ENCODE measurements at regions not wholly inside any gene's neighbourhood (a gene's known extent, or its start where the extent isn't known, plus 50 kb on each side); places are given as distances from the start of the nearest gene placed in this dataset.

DNA sequence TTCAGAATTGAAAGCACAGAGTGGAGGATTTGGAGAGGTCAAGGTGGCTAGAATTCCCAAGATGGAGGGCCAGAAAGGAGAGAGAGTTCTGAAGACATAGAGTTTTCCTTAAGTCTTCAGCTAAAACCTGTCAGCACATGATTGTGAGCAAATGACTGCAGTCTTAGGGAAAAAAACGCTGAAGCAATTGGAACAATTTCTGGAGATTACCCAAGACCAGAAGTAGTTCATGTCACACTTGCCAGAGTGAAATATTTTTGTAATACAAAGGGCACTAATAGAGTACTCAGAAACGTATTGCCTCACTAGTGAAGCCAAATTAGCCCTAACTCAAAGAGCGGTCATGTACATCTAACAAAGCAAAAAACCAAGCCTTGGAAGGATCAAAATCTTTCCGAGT is 541.3 kb upstream of the MARCKS start (continued):
- no peak for TF ChIP-seq ZBTB33 (IDR thresholded peaks at IDR 0.05; ENCODE audit: extremely low read depth, insufficient replicate concordance, low read length)

DNA sequence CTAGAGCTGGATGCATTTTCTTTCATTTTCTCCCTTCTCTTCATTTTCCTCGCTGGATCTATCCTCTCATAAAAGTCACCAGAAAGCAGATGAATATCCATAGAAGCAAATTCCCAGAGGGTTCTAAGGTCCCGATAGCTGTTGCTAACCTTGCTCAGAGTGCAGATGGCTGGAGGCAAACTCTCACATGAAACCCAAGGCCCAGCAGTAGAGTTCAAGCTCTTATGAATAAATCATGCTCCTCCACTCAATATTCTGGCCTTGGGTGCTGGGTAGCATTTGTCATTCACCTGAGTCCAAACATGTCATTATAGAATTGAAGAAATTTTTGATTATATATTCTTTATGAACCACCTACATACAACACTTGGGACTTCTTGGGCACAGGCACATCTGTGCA is 539.7 kb upstream of the MARCKS start:
- no peak for DNase-seq (ENCODE audit: low read depth, low spot score)
- intact Hi-C loops (cut with micrococcal nuclease), result no loop called here
- no TSS peak for BruUV-seq (replicated peaks)
- POLR2A ChIA-PET, result no interaction called here
- no peak for ATAC-seq
- no peaks in the 10 kb centered on the region for H3K9me3 ChIP-seq (ENCODE audit: control insufficient read depth in 1 of 2, insufficient read depth in 1 of 2, low read depth in 1 of 2, low read length in 2 of 2)
- H2AFZ ChIP-seq (ENCODE audit: low read depth, low read length, poor library complexity, severe bottlenecking), result no peak overlapping the region
- no peaks in the 10 kb centered on the region for H3K36me3 ChIP-seq (ENCODE audit: control insufficient read depth in 1 of 2, insufficient read depth in 2 of 2, low read length in 2 of 2)
- no peaks in the 10 kb centered on the region for H3K4me1 ChIP-seq (ENCODE audit: control insufficient read depth in 1 of 2, insufficient read depth in 2 of 2, low read length in 2 of 2)
- H3K4me2 ChIP-seq (ENCODE audit: low read length), result no peak overlapping the region
- H3K9ac ChIP-seq (ENCODE audit: low read length), result no peak overlapping the region
- H3K27ac ChIP-seq (ENCODE audit: low read depth, low read length), result no peak overlapping the region
- H4K20me1 ChIP-seq (ENCODE audit: insufficient read depth), result no peaks in the 10 kb centered on the region
- H3K79me2 ChIP-seq (ENCODE audit: insufficient read depth, low read length), result no peaks in the 10 kb centered on the region
- CTCF ChIA-PET, result interaction anchor here (1.5 kb wide), 1 partner anchor 11 kb away, joined by 7 read pairs; no protein-coding TSS in a partner anchor
- H3K9me2 ChIP-seq (ENCODE audit: insufficient read depth), result no peaks in the 10 kb centered on the region
- RAD21 ChIA-PET (ENCODE audit: low non-redundant PET in 1 of 2, low total read pairs in 2 of 2, uncharacterized antibody in 2 of 2, unreplicated experiment in 2 of 2), result no interaction called here
- no peaks in the 10 kb centered on the region for H3K27me3 ChIP-seq (ENCODE audit: insufficient read depth, low read length)
- TF ChIP-seq POLR2AphosphoS5 (IDR thresholded peaks at IDR 0.05; ENCODE audit: low read depth, low read length) (no peak), POLR2A (IDR thresholded peaks at IDR 0.05; ENCODE audit: borderline replicate concordance, extremely low read depth, insufficient read depth, insufficient read length) (no peak), JUND (IDR thresholded peaks at IDR 0.05) (no peak), EZH2 (IDR thresholded peaks at IDR 0.05) (no peak), ELF1 (IDR thresholded peaks at IDR 0.05; ENCODE audit: borderline replicate concordance, low read depth) (no peak), SIN3A (IDR thresholded peaks at IDR 0.05; ENCODE audit: low read depth) (no peak), YY1 (IDR thresholded peaks at IDR 0.05; ENCODE audit: extremely low read depth, insufficient replicate concordance, low read depth, low read length) (no peak), CTCF (IDR thresholded peaks at IDR 0.05 in 2 of 3, conservative IDR thresholded peaks at IDR 0.05 in 1 of 3; ENCODE audit: borderline replicate concordance in 1 of 3, insufficient read depth in 1 of 3, low read depth in 2 of 3, low read length in 2 of 3) (no peak)
- TF ChIP-seq, protein P1, sequence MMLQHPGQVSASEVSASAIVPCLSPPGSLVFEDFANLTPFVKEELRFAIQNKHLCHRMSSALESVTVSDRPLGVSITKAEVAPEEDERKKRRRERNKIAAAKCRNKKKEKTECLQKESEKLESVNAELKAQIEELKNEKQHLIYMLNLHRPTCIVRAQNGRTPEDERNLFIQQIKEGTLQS (IDR thresholded peaks at IDR 0.05), result no peak
- H3K4me3 ChIP-seq (replicated peaks in 1 of 2; ENCODE audit: low read depth in 1 of 2, low read length in 2 of 2), result no peak overlapping the region
